A549 (cell line): ENCODE measurements at regions not wholly inside any gene's neighbourhood (a gene's known extent, or its start where the extent isn't known, plus 50 kb on each side); places are given as distances from the start of the nearest gene placed in this dataset.

Experiments used
- POLR2A ChIP-seq: IDR thresholded peaks from 2 replicates; pipeline ENCODE4 v1.6.1; 2012; ENCODE audit warnings: mild to moderate bottlenecking, low read length
- SMC3 ChIP-seq: fragments of >200 bp; sonication (Bioruptor Twin); formaldehyde crosslinking; IDR thresholded peaks from 3 replicates; pipeline ENCODE4 v1.6.1; 2018; ENCODE audit warnings: inconsistent platforms

GRCh38 chr2:2650608-2651375, 319.7 kb upstream of the MYT1L start:
- TF ChIP-seq SMC3 (no peak), POLR2A (no peak)
